ENCODE measurements at regions not wholly inside any gene's neighbourhood (a gene's known extent, or its start where the extent isn't known, plus 50 kb on each side); places are given as distances from the start of the nearest gene placed in this dataset.

- RAD21 ChIA-PET (ENCODE audit: unreplicated experiment): no interaction called here
- intact Hi-C loops (cut with micrococcal nuclease; ENCODE audit: unreplicated experiment): no loop called here
- Histone ChIP-seq H3K9ac (ENCODE audit: control insufficient read depth, insufficient read depth, low read length) (no peak overlapping the region), H3K79me2 (ENCODE audit: control insufficient read depth, insufficient read depth, low read length) (no peaks in the 10 kb centered on the region), H3K27me3 (replicated peaks in 1 of 2; ENCODE audit: control insufficient read depth in 2 of 2, insufficient read depth in 2 of 2, low read length in 1 of 2) (no peaks in the 10 kb centered on the region; a peak in 1 of 4 replicates), H4K20me1 (ENCODE audit: control insufficient read depth, insufficient read depth) (no peaks in the 10 kb centered on the region), H3K4me2 (ENCODE audit: control insufficient read depth, insufficient read depth) (no peak overlapping the region), H3K4me1 (ENCODE audit: control insufficient read depth, insufficient read depth, low read length) (no peaks in the 10 kb centered on the region), H2AFZ (ENCODE audit: control insufficient read depth, low read depth, low read length) (no peak overlapping the region), H3K9me3 (replicated peaks; ENCODE audit: control insufficient read depth, insufficient read depth, low read length) (no peaks in the 10 kb centered on the region; the same call in 2 of the 3 replicates), H3K27ac (ENCODE audit: control insufficient read depth, insufficient read depth) (no peak overlapping the region), H3K4me3 (no peak overlapping the region), H3K36me3 (ENCODE audit: control insufficient read depth in 2 of 2, insufficient read depth in 2 of 2, low read length in 1 of 2) (no peaks in the 10 kb centered on the region)
- FAIRE-seq (no peak), ATAC-seq (no peak), DNase-seq (ENCODE audit: low read depth, low spot score) (no peak)
- TF ChIP-seq NR2C2 (IDR thresholded peaks at IDR 0.05; ENCODE audit: borderline replicate concordance, control insufficient read depth, insufficient read length, low read depth) (no peak), EED (IDR thresholded peaks at IDR 0.05; ENCODE audit: low read depth) (no peak), BACH1 (IDR thresholded peaks at IDR 0.05; ENCODE audit: borderline replicate concordance) (no peak), IRF5 (IDR thresholded peaks at IDR 0.05; ENCODE audit: borderline replicate concordance) (no peak), MXI1 (IDR thresholded peaks at IDR 0.05; ENCODE audit: low read depth, low read length) (no peak), SMAD5 (IDR thresholded peaks at IDR 0.05; ENCODE audit: low read depth) (no peak), SP1 (IDR thresholded peaks at IDR 0.05; ENCODE audit: low read depth, low read length) (no peak), JUND (IDR thresholded peaks at IDR 0.05; ENCODE audit: low read depth, low read length) (no peak), IRF4 (IDR thresholded peaks at IDR 0.05; ENCODE audit: low read depth, low read length) (no peak)
- BruUV-seq (replicated peaks): no TSS peak
- POLR2A ChIA-PET: no interaction called here
- WGBS (ENCODE audit: insufficient coverage, insufficient replicate concordance, low lambda C conversion rate, missing lambda C conversion rate): 53% methylated on average over 4 of the region's 4 CpGs
- SMC1A ChIA-PET (ENCODE audit: uncharacterized antibody, unreplicated experiment): interaction anchor here (0.9 to 1.6 kb wide), 2 partner anchors 9 to 33 kb away, joined by 3 to 7 read pairs; no protein-coding TSS in a partner anchor
- in situ Hi-C loops (cut with MboI): no loop called here
- CTCF ChIA-PET: no interaction called here
Observed at GRCh38 chr13:40470660-40471059, 195.8 kb downstream of the FOXO1 start.
